ENCODE measurements at regions not wholly inside any gene's neighbourhood (a gene's known extent, or its start where the extent isn't known, plus 50 kb on each side); places are given as distances from the start of the nearest gene placed in this dataset.
A peak's percentile ranks its signal among the peaks of the same experiment; 100 is the strongest.
"Not testable (repeated sequence)": the region's sequence is repeated elsewhere in the genome, so short reads cannot be mapped to it uniquely, and the experiment has no call there.

DNA sequence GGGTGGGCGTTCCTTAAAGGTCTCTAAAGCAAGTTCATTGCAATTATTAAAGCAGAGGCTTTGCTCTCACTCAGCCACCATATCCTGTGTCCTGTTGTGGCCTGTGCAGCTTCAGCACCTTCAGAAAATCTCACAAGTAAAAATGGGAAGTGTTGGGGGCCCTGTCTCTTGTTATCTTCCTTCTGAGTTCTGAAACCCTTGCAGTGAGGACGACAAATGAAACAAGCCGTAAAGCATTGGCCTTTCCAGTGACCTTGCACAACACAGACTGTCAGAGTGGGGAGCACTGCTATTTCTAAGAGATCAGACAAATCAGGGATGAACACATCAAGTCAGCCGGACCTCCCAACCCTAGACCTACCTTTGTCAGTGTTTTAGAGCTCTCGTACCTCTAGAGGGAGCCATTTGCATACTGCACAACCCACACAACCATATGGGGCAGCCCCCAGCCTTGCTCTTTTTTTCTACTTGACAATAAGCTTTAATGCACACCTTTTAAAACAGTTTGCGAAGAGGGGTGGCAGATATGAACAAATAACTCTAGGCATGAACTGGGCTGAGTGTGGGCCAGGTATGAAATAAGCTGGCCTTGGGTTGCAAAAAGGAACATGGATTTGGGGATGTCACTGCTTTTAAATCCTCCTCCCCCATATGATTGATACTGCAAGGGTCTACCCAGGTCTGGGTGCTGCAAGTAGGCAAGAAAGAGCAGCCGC, 89.8 kb downstream of the KATNIP start:
- DNase-seq: peak; percentile 47

DNA sequence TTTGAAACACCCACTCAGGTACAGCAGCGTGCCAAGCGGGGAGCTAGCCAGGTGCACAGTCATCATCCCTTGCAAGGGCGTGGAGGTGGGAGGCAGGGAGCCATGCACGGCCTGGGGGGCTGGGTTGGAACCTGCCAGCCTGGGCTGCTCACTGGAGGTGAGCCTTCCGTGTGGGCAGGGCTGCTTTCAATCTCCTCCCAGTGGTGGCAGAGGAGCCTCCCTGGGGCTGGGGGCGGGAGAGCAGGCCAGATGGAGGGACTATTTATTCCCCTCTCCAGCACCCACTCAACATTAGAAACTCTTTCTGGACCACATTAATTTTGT, 90.3 kb downstream of the KATNIP start:
- no peak for DNase-seq

- DNase-seq: no peak
Observed at GRCh38 chr16:27641260-27641659, 91.3 kb downstream of the KATNIP start.

DNA sequence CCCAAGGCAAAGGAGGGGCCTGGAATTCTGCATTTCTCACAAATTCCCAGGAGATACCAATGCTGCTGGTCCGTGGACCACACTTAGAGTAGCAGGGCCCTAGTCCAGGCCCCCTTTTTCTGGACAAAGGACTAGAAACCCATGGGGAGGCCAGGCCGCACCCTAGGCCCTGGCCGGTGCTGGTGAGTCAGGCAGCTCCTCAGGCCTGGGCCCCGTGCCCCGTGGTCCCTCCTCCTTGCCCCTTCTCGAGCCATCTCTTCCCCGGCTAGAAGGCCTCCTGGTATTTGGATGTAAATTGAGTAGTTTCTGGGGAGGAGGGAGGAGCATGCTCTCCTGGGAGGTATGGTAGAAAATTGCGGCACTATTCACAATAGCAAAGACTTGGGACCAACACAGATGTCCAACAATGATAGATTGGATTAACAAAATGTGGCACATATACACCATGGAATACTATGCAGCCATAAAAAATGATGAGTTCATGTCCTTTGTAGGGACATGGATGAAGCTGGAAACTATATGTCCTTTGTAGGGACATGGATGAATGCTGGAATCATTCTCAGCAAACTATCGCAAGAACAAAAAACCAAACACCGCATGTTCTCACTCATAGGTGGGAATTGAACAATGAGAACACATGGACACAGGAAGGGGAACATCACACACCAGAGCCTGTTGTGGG, 91.9 kb downstream of the KATNIP start:
- DNase-seq: not testable (repeated sequence)

- DNase-seq: no peak
Observed at GRCh38 chr16:27642756-27643155, 92.8 kb downstream of the KATNIP start.

DNA sequence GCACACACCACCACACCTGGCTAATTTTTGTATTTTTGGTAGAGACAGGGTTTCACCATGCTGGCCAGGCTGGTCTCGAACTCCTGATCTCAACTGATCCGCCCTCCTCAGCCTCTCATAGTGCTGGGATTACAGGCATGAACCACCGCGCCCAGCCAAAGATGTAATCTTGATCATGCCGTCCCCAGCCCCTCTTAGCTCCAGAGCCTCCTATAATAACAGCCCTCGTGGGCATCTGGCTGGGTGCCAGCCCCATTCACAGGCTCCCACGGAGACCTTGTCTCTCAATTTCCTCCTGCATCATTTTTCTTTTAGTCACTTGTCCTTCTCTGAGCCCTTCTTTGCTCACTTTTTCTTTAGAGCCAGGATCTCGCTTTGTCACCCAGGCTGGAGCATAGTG, 94.2 kb downstream of the KATNIP start:
- no peak for DNase-seq

DNA sequence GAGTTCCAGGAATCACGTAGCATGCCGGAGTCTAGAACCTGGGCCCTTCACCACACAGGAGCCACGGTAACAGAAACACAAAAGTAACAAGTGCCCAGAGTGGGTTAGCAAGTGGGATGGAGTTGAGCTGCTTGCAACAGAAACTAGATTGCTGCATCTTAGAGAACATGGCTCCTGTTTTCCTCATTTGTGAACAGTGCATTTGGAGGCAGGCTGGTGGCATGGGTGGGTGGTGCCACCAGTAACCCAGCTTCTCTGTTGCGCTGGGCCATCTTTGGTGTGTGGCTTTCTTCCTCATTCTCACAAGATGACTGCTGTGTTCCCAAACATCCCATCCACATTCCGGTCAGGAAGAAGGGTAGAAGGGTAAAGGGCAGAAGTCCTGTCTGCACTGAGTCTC, 95.5 kb downstream of the KATNIP start:
- no peak for DNase-seq

- DNase-seq: no peak
Observed at GRCh38 chr16:27646806-27647205, 96.9 kb downstream of the KATNIP start.

GRCh38 chr16:27649021-27649420, 99.1 kb downstream of the KATNIP start:
- no peak for DNase-seq

DNA sequence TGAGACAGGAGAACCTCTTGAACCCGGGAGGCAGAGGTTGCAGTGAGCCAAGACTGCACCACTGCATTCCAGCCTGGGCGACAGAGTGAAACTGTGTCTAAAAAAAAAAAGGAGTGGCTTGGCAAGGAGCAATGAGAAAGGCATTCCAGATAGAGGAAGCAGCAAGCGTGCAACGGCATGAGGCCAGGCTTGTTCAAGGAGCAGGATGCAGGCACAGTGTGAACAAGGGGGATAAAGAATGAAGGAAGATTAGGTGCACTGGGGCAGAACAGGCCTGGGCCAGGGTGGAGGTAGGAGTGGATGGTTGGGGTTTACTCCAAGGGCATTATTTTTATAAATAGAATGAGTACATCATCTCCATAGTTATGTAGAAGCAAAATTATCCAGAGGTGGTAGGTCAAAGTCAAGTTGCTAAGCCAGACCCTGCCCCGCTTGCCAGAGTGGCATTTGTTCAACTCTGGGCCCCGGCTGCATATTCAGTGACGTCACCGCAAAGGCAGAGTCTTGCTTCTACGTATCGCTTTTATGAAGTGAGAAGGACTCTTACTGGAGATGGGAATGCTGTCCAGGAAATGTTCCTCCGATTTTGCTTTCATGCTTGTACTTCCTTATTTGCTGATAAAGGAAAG, 100.2 kb downstream of the KATNIP start:
- DNase-seq: no peak

- DNase-seq: no peak
Observed at GRCh38 chr16:27651301-27651700, 101.4 kb downstream of the KATNIP start.

DNA sequence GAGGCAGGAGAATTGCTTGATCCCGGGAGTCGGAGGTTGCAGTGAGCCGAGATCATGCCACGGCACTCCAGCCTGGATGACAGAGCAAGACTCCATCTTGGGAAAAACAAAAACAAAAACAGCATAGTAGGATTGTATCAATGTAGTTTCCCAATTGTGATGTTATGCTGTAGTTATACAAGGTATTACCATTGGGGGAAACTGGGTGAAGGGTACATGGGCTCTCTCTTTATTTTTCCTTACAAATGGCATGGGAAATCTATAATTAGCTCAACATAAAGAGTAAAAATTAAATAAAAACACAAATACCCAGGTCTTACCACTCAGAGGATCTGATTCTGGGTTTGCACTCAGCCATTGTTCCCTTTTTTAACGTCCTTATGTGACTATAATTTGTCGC, 107.9 kb downstream of the KATNIP start:
- DNase-seq: no peak

DNA sequence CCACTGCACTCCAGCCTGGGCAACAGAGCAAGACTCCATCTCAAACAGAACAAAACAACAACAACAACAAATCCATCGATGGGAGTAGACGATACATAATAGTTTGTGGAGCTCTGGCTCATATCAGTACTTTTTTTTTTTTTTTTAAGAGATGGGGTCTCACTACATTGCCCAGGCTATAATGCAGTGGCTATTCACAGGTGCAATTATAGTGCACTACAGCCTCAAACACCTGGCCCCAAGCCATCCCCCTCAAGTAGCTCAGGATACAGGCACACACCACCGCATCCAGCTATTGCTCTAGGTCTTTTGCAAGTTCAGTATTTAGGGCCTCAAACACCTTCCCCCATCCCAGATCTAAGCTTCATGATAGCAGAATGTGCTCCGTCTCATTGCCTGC, 110.6 kb downstream of the KATNIP start:
- no peak for DNase-seq

DNA sequence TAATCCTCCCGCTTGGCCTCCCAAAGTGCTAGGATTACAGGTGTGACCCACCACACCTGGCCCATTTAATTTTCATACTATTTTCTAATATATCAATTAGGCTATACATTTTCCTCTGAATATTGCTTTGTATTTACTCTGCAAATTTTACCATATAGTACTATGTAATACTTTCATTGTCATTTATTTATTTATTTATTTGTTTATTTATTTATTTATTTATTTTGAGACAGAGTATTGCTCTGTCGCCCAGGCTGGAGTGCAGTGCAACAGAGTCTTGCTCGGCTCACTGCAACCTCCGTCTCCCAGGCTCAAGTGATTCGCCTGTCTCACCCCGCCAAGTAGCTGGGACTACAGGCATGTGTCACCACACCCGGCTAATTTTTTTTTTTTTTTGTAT, 113.3 kb downstream of the KATNIP start:
- DNase-seq: not testable (repeated sequence)

- no peak for DNase-seq
Observed at GRCh38 chr16:27665881-27666280, 115.9 kb downstream of the KATNIP start.

GRCh38 chr16:27670071-27670810, 120.3 kb downstream of the KATNIP start:
- no peak for DNase-seq

DNA sequence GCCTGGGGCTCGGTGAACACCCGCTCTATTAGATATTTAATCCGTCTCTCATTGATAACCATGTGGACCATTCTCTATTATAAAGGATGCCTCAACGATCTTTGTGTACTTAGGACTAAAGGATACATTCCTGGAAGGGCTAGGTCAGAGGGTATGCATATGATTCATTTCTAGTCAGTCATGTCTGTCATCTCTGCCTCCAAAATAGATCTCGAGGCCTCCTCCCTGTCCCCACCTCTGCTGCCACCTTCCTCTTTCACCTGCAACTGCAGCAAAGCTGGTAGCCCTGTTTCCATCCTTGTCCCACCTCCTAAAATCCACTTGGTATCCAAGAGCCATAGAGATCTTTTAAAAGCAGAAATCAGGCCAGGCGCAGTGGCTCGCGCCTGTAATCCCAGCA, 121.5 kb downstream of the KATNIP start:
- DNase-seq: no peak

GRCh38 chr16:27676839-27677238, 126.9 kb downstream of the KATNIP start:
- no peak for DNase-seq

- no peak for DNase-seq
Observed at GRCh38 chr16:27677263-27677662, 127.3 kb downstream of the KATNIP start.

DNA sequence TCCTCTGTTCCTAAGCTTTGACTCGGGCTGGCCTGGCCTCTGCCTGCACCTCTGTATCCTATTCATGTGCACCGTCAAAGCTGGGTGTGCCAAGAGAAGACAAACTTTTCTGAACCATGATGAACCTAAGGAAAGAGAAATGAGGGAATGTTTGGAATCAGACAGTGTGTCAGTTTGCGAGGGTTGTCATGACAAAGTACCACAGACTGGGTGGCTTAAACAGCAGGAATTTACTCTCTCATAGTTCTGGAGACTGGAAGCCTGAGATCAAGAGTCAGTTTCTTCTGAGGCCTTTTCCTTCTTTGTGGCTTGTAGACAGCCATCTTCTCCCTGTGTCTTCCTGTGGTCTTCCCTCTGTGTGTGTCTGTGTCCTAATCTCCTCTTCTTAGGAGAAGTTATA, 129.0 kb downstream of the KATNIP start:
- no peak for DNase-seq

DNA sequence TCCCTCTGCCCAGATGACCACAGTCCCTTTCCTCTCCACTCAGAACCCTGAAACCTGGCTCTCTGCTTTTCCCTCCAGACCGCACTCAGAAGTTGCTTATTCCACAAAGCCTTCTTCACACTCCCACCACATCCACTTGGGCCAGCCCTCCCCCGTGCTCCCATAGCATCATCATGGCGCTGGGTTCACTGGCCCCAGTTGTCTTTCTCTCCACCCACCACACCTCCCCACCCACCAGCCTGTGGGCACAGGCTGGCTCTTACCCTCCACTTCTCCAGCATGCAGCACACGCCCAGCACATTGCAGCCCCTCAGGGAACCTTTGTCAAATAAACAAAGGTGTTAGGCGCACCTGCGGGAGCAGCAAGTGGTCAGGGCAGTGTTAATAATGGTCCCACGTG, 130.0 kb downstream of the KATNIP start:
- no peak for DNase-seq

DNA sequence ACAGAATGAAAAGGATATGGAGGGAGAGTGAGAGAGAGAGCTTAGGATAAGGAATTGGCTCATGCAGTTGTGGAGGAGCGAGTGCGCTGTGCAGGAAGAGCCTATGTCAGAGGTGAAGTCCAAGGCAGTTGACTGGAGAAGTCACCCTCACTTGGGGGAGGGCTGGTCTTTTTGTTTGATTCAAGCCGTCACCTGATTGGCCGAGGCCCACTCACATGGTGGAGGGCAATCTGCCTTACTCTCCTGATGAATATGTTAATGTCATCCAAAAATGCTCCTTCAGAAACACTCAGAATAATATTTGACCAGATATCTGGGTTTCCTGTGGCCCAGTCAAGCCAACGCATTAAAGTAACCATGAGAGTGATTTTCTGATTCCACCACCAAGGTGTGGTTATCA, 131.7 kb downstream of the KATNIP start:
- no peak for DNase-seq

DNA sequence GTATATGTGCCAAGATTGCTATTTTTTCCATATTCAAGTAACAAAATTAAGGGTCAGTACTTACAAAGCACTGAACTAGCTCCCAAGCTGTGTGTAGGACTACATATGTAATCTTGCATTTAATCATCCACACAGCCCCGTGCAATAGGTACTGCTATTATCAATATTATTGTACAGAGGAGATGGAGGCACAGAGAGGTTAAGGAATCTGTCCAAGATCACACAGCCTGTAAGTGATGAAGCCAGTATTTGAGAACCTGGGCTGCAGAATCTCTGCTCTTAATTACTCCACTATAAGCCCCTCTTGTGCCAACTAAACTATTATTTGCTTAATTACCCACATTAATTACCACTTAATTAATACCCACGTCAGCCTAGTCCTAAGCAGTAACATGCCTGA, 134.1 kb downstream of the KATNIP start:
- DNase-seq: no peak

- no peak for DNase-seq
Observed at GRCh38 chr16:27685807-27686206, 135.9 kb downstream of the KATNIP start.
